SJCRH30 (cell line): ENCODE measurements at regions not wholly inside any gene's neighbourhood (a gene's known extent, or its start where the extent isn't known, plus 50 kb on each side); places are given as distances from the start of the nearest gene placed in this dataset.
"Not testable (repeated sequence)": the region's sequence is repeated elsewhere in the genome, so short reads cannot be mapped to it uniquely, and the experiment has no call there.

Experiments
- DNase-seq, 2 experiments: peaks; one replicate each; pipeline ENCODE4 v3.0.0-alpha.2; 2015 to 2020
- H3K27ac ChIP-seq: fragments of 250-450 bp; sonication (Bioruptor Pico); 2 replicates; pipeline ENCODE4 v1.5.1; 2020; ENCODE audit warnings: mild to moderate bottlenecking, moderate library complexity
- H3K27me3 ChIP-seq: fragments of 250-450 bp; sonication (Bioruptor Pico); 2 replicates; pipeline ENCODE4 v1.5.1; 2020; ENCODE audit warnings: mild to moderate bottlenecking, moderate library complexity
- H3K36me3 ChIP-seq: fragments of 250-450 bp; sonication (Bioruptor Pico); 2 replicates; pipeline ENCODE4 v1.5.1; 2020; ENCODE audit warnings: mild to moderate bottlenecking, moderate library complexity
- H3K4me1 ChIP-seq: fragments of 250-450 bp; sonication (Bioruptor Pico); 2 replicates; pipeline ENCODE4 v1.5.1; 2020; ENCODE audit warnings: mild to moderate bottlenecking, moderate library complexity
- H3K4me3 ChIP-seq: fragments of 250-450 bp; sonication (Bioruptor Pico); 2 replicates; pipeline ENCODE4 v1.5.1; 2020; ENCODE audit warnings: mild to moderate bottlenecking, moderate library complexity
- H3K9me3 ChIP-seq: fragments of 250-450 bp; sonication (Bioruptor Pico); replicated peaks from 2 replicates; pipeline ENCODE4 v1.5.1; 2020; ENCODE audit warnings: mild to moderate bottlenecking, moderate library complexity

DNA sequence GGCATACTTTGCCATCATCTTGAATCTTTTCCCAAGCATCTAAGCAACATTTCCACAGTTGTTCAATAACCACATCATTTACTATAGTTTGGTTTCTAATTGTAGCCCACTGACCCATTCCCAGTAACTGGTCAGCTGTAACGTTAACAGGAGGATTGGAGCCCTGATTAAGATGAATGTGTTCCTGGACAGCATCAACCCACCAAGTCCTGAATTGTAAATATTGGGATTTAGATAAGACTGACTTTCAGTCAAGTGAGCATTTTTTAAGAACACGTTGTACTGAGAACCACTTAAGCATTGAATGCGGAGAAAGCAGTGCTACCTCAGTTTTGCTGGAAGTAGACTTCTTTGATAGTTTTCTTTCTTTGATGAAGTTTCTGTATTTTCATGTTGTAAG, 53.3 kb upstream of the ARL4D start:
- not testable (repeated sequence) for H3K36me3 ChIP-seq, H3K4me3 ChIP-seq, DNase-seq, H3K4me1 ChIP-seq, H3K27me3 ChIP-seq, H3K27ac ChIP-seq
- H3K9me3 ChIP-seq = peaks cover 13% of the 10 kb centered on the region

DNA sequence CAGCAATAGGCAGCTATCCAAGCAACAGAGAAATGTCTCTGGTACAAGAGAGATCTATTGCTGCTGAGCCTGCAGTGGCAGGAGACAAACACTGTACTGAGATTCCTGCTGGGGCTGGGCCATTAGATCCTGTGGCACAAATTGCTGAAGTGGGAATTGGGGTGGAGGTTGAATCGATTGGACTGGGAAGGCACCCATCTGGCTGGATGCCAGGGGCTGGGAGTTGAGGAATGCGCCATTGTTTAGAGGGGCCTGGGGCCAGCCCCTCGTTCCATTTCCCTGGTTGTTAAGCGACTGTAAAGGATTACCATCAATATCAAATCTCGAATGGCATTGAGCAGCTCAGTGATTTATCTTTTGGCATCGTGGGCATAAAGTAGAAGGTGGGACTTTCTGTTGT, 54.1 kb upstream of the ARL4D start:
- Histone ChIP-seq H3K36me3 (no peaks in the 10 kb centered on the region), H3K27ac (no peak overlapping the region), H3K4me1 (no peaks in the 10 kb centered on the region), H3K9me3 (peaks cover 13% of the 10 kb centered on the region), H3K27me3 (no peaks in the 10 kb centered on the region), H3K4me3 (no peak overlapping the region)
- DNase-seq = no peak

DNA sequence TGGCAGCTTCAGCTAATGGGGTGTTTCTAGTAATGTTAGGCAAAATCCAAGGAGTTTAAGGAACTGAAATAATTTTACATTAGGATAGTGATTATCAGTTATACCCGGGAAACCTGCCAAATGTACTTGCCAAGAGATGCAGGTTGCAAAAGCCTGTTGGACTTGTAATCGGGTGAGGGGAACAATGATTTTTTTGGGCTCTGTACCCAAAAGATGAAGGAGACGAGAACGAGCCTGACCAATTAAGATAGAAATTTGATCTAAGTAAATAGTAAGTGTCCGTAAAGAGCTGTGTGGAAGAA, 56.3 kb upstream of the ARL4D start:
- no peaks in the 10 kb centered on the region for H3K27me3 ChIP-seq
- no peak for DNase-seq
- H3K9me3 ChIP-seq = peaks cover 3% of the 10 kb centered on the region; the same call in 1 of the 2 replicates
- H3K27ac ChIP-seq = no peak overlapping the region
- no peaks in the 10 kb centered on the region for H3K36me3 ChIP-seq
- no peak overlapping the region for H3K4me3 ChIP-seq
- H3K4me1 ChIP-seq = no peaks in the 10 kb centered on the region

DNA sequence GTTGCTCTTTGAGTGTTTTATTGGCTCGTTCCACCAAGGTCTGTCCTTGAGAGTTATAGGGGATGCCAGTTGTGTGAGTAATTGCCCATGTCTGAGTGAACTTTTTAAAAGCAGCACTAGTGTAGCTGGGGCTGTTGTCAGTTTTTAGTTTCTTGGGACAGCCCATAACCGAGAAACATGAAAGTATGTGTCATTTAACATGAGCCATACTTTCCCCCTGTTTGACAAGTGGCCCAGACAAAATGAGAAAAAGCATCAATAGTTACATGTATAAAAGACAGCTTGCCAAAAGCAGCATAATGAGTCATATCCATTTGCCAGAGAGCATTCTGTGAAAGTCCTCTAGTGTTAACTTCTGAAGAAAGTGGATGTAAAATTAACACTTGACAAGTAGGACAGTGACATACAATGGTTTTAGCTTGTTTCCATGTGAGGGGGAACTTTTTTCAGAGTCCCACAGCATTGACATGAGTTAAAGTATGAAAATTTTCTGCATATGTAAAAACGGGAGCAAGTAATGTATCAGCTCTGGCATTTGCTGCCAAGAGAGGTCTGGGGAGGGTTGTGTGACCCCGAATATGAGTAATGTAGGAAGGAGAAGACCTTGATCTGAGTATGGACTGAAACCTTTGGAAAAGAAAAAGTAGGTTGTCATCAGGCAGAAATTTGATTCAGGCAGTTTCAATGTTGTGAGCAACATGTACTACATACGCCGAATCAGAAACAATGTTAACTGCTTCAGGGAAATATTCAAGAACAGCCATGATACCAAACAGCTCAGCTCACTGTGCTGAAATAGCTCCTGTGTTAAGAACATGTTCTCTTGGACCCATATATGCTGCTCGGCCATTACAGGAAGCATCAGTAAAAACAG, 56.8 kb upstream of the ARL4D start:
- H3K9me3 ChIP-seq = peaks cover 3% of the 10 kb centered on the region; the same call in 1 of the 2 replicates
- H3K4me1 ChIP-seq = no peaks in the 10 kb centered on the region
- no peak overlapping the region for H3K4me3 ChIP-seq
- no peaks in the 10 kb centered on the region for H3K27me3 ChIP-seq
- no peak for DNase-seq
- H3K27ac ChIP-seq = no peak overlapping the region
- H3K36me3 ChIP-seq = no peaks in the 10 kb centered on the region

DNA sequence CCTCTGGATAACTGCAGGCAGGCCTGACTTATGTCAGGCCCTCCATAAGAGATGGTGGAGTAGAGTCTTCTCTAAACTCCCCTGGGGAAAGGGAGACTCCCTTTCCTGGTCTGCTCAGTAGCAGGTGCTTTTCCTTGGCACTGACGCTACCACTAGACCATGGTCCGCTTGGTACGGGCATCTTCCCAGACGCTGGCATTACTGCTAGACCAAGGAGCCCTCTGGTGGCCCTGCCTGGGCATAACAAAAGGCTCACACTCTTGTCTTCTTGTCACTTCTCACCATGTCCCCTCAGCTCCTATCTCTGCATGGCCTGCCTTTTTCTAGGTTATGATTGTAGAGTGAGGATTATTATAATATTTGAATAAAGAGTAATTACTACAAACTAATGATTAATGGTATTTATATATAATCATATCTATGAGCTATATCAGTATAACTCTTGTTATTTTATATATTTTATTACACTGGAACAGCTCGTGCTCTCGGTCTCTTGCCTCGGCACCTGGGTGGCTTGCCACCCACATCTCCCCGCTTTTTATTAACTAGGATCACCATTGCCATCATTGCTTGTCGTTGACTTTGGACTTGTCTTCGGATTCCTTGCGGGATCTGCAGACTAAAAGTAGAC, 59.8 kb upstream of the ARL4D start:
- peaks cover under 1% of the 10 kb centered on the region; the same call in 1 of the 2 replicates for H3K4me1 ChIP-seq
- no peaks in the 10 kb centered on the region for H3K9me3 ChIP-seq
- H3K36me3 ChIP-seq = no peaks in the 10 kb centered on the region
- H3K27ac ChIP-seq = no peak overlapping the region
- no peak overlapping the region for H3K4me3 ChIP-seq
- H3K27me3 ChIP-seq = no peaks in the 10 kb centered on the region
- peak; percentile 73 to 83 for DNase-seq

DNA sequence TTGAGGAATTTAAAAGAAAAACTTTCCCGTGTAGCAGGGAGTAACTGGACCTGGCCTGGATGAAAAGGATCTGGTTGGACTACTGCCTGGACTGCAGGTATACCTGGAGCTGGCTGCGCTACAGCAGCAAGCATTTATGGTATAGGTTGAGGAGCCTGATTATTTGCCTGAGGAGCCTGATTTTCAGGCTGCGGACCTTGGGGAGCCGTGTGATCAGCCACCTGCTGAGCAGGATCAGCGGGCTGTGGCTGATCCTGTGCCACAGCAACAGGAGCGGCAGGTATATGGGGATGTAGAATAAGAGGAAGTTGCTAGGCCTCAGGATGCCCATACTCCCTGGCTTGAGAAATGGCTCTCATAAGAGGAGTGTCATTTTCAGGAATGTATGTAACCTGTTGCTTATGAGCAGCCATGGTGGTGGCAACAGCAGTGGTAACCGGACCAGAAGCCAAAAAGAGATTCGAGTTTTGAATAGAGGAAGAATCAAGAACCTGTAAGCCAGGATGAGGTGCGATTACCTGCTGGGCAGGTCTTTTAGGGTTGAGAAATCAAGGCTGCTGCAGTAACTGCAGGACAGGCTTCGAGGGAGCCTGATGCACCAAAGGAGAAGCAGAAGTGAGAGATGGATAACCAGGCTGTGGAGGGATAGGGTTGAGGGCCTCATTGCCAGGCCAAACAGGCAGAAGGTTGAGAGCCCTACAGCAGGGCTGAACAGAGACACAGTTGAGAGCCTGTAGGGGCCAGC, 60.9 kb upstream of the ARL4D start:
- H3K27me3 ChIP-seq = no peaks in the 10 kb centered on the region
- DNase-seq = no peak
- H3K9me3 ChIP-seq = no peaks in the 10 kb centered on the region

DNA sequence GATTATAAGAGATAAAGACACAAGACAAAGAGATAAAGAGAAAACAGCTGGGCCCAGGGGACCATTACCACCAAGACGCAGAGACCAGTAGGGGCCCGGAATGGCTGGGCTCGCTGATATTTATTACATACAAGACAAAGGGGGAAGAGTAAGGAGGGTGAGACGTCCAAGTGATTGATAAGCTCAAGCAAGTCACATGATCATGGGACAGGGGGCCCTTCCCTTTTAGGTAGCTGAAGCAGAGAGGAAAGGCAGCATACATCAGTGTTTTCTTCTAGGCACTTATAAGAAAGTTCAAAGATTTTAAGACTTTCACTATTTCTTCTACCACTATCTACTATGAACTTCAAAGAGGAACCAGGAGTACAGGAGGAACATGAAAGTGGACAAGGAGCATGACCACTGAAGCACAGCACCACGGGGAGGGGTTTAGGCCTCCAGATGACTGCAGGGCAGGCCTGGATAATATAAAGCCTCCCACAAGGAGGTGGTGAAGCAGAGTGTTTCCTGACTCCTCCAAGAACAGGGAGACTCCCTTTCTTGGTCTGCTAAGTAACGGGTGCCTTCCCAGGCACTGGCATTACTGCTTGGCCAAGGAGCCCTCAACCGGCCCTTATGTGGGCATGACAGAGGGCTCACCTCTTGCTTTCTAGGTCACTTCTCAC, 63.9 kb upstream of the ARL4D start:
- Histone ChIP-seq H3K36me3 (no peaks in the 10 kb centered on the region), H3K4me3 (no peak overlapping the region), H3K9me3 (no peaks in the 10 kb centered on the region), H3K4me1 (peaks cover 3% of the 10 kb centered on the region; the same call in 1 of the 2 replicates), H3K27me3 (no peaks in the 10 kb centered on the region), H3K27ac (no peak overlapping the region)
- no peak for DNase-seq

More for the DNA sequence above, 60.9 kb upstream of the ARL4D start:
- peaks cover 3% of the 10 kb centered on the region; the same call in 1 of the 2 replicates for H3K4me1 ChIP-seq
- H3K27ac ChIP-seq = no peak overlapping the region
- H3K36me3 ChIP-seq = no peaks in the 10 kb centered on the region
- no peak overlapping the region for H3K4me3 ChIP-seq

DNA sequence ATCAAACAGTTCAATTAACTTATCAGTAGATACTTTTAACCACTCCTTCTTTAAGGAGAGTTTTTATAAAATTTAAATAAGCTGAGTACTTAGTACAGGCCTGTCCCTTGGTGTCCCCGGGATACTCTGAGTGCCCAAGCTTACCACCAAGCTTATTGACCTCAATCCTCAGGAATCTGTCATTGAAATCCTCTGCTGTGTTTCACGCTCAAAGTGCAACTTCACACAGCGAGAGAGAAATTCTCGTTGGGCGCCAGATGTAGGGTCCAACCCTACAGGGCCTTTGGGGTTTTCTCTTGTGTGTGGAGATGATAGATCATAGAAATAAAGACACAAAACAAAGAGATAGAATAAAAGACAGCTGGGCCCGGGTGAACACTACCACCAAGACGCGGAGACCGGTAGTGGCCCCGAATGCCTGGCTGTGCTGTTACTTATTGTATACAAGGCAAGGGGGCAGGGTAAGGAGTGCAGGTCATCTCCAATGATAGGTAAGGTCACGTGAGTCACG, 65.3 kb upstream of the ARL4D start:
- no peak for DNase-seq

DNA sequence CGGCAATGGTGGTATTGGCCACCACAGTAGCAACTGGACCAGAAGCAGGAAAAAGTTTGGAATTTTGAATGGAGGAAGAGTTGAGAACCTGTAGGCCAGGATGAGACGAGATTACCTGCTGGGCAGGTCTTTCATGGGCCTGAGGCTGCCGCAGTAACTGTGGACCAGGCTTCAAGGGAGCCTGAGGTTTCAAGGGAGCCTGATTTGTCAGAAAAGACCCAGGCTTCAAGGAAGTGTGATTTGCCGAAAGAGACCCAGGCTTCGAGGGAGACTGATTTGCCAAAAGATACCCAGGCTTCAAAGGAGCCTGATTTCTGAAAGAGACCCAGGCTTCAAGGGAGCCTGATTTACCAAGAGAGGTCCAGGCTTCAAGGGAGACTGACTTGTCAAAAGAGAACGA, 66.6 kb upstream of the ARL4D start:
- no peaks in the 10 kb centered on the region for H3K27me3 ChIP-seq
- H3K4me1 ChIP-seq = peaks cover 3% of the 10 kb centered on the region; the same call in 1 of the 2 replicates
- H3K27ac ChIP-seq = no peak overlapping the region
- H3K4me3 ChIP-seq = no peak overlapping the region
- H3K36me3 ChIP-seq = no peaks in the 10 kb centered on the region
- no peaks in the 10 kb centered on the region for H3K9me3 ChIP-seq
- no peak for DNase-seq

More for the DNA sequence above, 65.3 kb upstream of the ARL4D start:
- Histone ChIP-seq H3K36me3 (no peaks in the 10 kb centered on the region), H3K9me3 (no peaks in the 10 kb centered on the region), H3K27ac (no peak overlapping the region), H3K4me3 (no peak overlapping the region), H3K27me3 (no peaks in the 10 kb centered on the region), H3K4me1 (peaks cover 3% of the 10 kb centered on the region; the same call in 1 of the 2 replicates)

DNA sequence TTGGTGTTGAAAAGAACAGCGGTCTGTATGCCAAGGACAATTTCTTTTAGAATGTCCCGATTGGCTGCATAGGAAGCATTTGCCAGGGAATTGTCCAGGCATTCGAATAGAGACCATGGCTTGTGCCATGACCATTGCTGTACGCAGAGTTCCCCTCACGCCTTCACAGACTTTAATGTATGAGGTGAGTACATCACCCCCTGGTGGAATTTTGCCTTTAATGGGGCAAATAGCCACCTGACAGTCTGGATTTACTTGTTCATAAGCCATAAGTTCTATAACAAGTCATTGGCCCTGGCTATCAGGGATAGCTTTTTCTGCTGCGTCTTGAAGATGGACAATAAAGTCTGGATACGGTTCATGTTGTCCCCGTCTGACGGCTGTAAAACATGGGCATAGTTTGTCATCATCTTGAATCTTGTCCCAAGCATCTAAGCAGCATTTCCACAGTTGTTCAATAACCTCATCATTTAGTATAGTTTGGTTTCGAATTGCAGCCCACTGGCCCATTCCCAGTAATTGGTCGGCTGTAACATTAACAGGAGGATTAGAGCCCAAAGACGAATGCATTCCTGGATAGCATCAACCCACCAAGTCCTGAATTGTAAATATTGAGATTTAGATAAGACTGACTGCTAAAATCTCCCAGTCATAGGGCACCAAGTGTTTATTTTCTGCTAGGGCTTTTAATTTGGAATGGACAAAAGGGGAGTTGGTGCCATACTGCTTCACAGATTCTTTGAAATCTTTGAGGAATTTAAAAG, 67.7 kb upstream of the ARL4D start:
- Histone ChIP-seq H3K27ac (no peak overlapping the region), H3K9me3 (no peaks in the 10 kb centered on the region), H3K4me1 (peaks cover 3% of the 10 kb centered on the region; the same call in 1 of the 2 replicates), H3K36me3 (no peaks in the 10 kb centered on the region), H3K4me3 (no peak overlapping the region), H3K27me3 (no peaks in the 10 kb centered on the region)
- DNase-seq = peak in 1 of 2 experiments; percentile 44

DNA sequence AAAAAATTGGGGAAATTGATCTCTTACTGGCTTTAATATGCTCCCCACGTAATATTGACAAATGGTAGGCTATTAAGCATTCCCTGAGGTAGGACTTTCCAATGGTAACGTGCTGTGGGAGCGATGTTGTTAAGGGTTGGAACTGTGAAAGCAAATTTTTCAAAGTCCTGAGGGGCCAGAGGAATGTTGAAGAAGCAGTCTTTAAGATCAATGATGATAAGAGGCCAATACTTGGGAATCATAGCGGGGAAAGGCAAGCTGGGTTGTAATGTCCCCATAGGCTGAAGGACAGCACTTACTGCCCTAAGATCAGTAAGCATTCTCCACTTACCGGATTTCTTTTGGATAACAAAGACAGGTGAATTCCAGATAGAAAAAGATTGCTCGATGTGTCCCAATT, 69.6 kb upstream of the ARL4D start:
- Histone ChIP-seq H3K27me3 (no peaks in the 10 kb centered on the region), H3K9me3 (no peaks in the 10 kb centered on the region), H3K4me1 (peaks cover 3% of the 10 kb centered on the region; the same call in 1 of the 2 replicates), H3K4me3 (no peak overlapping the region), H3K36me3 (no peaks in the 10 kb centered on the region), H3K27ac (no peak overlapping the region)
- DNase-seq = no peak

DNA sequence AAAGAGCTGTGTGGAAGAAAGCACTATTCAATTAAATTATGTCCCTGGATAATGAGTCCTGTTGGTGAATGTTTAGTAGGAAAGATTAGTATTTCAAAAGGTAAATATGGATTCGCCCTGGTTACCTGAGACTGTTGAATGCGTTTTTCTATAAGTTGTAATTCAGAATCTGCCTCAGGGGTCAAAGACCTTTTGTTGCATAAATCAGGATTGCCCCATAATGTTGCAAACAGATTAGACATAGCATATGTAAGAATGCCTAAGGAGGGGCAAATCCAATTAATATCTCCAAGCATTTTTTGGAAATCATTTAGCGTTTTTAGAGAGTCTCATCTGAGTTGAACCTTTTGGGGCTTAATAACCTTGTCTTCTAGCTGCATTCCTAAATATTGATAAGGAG, 70.1 kb upstream of the ARL4D start:
- Histone ChIP-seq H3K4me3 (no peak overlapping the region), H3K27me3 (no peaks in the 10 kb centered on the region), H3K9me3 (no peaks in the 10 kb centered on the region), H3K27ac (no peak overlapping the region), H3K4me1 (no peaks in the 10 kb centered on the region), H3K36me3 (no peaks in the 10 kb centered on the region)
- DNase-seq = no peak

DNA sequence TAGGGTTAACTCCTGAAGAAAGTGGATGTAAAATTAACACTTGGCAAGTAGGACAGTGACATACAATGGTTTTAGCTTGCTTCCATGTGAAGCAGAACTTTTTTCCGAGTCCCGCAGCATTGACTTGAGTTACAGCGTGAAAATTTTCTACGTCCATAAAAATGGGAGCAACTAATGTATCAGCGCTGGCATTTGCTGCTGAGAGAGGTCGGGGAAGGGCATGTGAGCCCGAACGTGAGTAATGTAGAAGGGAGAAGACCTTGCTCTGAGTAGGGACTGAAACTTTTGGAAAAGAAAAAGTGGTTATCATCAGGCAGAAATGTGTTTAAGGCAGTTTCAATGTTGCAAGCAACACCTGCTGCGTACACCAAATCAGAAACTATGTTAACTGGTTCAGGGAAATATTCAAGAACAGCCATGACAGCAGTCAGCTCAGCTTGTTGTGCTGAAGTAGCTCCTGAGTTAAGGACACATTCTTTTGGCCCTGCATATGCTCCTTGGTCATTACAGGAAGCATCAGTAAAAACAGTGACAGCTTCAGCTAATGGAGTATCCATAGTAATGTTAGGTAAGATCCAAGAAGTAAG, 70.9 kb upstream of the ARL4D start:
- Histone ChIP-seq H3K27me3 (no peaks in the 10 kb centered on the region), H3K36me3 (no peaks in the 10 kb centered on the region), H3K9me3 (no peaks in the 10 kb centered on the region), H3K27ac (no peak overlapping the region), H3K4me1 (no peaks in the 10 kb centered on the region), H3K4me3 (no peak overlapping the region)
- no peak for DNase-seq

DNA sequence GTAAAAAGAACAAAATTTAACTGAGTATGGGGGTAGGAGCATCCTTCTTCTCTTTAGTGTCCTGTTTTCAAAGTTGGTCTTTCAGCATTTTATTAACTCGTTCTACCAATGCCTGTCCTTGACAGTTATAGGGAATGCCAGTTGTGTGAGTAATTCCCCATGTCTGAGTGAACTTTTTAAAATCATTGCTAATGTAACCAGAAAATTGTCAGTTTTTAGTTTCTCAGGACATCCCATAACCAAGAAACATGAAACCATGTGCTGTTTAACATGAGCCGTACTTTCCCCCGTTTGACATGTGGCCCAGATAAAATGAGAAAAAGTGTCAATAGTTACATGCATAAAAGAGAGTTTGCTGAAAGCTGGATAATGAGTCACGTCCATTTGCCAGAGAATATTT, 71.4 kb upstream of the ARL4D start:
- Histone ChIP-seq H3K9me3 (no peaks in the 10 kb centered on the region), H3K27ac (no peak overlapping the region), H3K4me3 (no peak overlapping the region), H3K4me1 (no peaks in the 10 kb centered on the region), H3K27me3 (no peaks in the 10 kb centered on the region), H3K36me3 (no peaks in the 10 kb centered on the region)
- no peak for DNase-seq
